ENCODE measurements at regions not wholly inside any gene's neighbourhood (a gene's known extent, or its start where the extent isn't known, plus 50 kb on each side); places are given as distances from the start of the nearest gene placed in this dataset.

- peaks cover 4% of the 10 kb centered on the region for H3K36me3 ChIP-seq (ENCODE audit: control insufficient read depth, insufficient read depth, low read length)
- H3K27me3 ChIP-seq (ENCODE audit: control insufficient read depth, insufficient read depth, low read length, poor library complexity, severe bottlenecking), result no peaks in the 10 kb centered on the region
- WGBS, 2 experiments (ENCODE audit: insufficient coverage in 1 of 2, insufficient read length in 1 of 2), result 90 to 93% methylated on average over 2 to 3 of the region's 3 CpGs
- H3K9ac ChIP-seq (ENCODE audit: extremely low read depth, low read length, poor library complexity, severe bottlenecking), result no peak overlapping the region
- no peak overlapping the region for H3K27ac ChIP-seq (ENCODE audit: low read depth, low read length)
- H3K4me1 ChIP-seq (ENCODE audit: control insufficient read depth, insufficient read depth, low read length), result no peaks in the 10 kb centered on the region
- Mint-ChIP-seq H3K4me1 (no peaks in the 10 kb centered on the region), H3K27me3 (ENCODE audit: insufficient read depth) (no peaks in the 10 kb centered on the region), H3K36me3 (ENCODE audit: low read depth) (peaks cover 3% of the 10 kb centered on the region), H3K9me3 (peaks cover 8% of the 10 kb centered on the region), H3K4me3 (no peak overlapping the region), H3K27ac (no peak overlapping the region)
- H3K9me3 ChIP-seq (ENCODE audit: control insufficient read depth, low read length), result peaks cover 11% of the 10 kb centered on the region
- no peak for DNase-seq
- H3K4me3 ChIP-seq (ENCODE audit: low read length), result no peak overlapping the region
- no peak for TF ChIP-seq CTCF (conservative IDR thresholded peaks at IDR 0.05)
Observed at GRCh38 chr3:118267588-118267987, 767.1 kb downstream of the IGSF11 start.

- no peaks in the 10 kb centered on the region for H3K4me1 ChIP-seq (ENCODE audit: control insufficient read depth, insufficient read depth, low read length)
- peaks cover 11% of the 10 kb centered on the region for H3K9me3 ChIP-seq (ENCODE audit: control insufficient read depth, low read length)
- no peaks in the 10 kb centered on the region for H3K4me1 Mint-ChIP-seq
- H3K27me3 Mint-ChIP-seq (ENCODE audit: insufficient read depth), result no peaks in the 10 kb centered on the region
- H3K27ac ChIP-seq (ENCODE audit: low read depth, low read length), result no peak overlapping the region
- H3K36me3 Mint-ChIP-seq (ENCODE audit: low read depth), result peaks cover 3% of the 10 kb centered on the region
- peaks cover 8% of the 10 kb centered on the region for H3K9me3 Mint-ChIP-seq
- 95% methylated on average over 8 to 38 of the region's 38 CpGs for WGBS, 2 experiments (ENCODE audit: insufficient coverage in 1 of 2, insufficient read length in 1 of 2)
- DNase-seq, result no peak
- no peak for TF ChIP-seq CTCF (conservative IDR thresholded peaks at IDR 0.05)
- no peak overlapping the region for H3K4me3 Mint-ChIP-seq
- H3K36me3 ChIP-seq (ENCODE audit: control insufficient read depth, insufficient read depth, low read length), result peaks cover 4% of the 10 kb centered on the region
- H3K27me3 ChIP-seq (ENCODE audit: control insufficient read depth, insufficient read depth, low read length, poor library complexity, severe bottlenecking), result no peaks in the 10 kb centered on the region
- H3K4me3 ChIP-seq (ENCODE audit: low read length), result no peak overlapping the region
- no peak overlapping the region for H3K9ac ChIP-seq (ENCODE audit: extremely low read depth, low read length, poor library complexity, severe bottlenecking)
- H3K27ac Mint-ChIP-seq, result no peak overlapping the region
Observed at GRCh38 chr3:118269537-118270125, 765.0 kb downstream of the IGSF11 start.

GRCh38 chr3:118272991-118273390 is 761.7 kb downstream of the IGSF11 start:
- H3K27ac Mint-ChIP-seq, result no peak overlapping the region
- peaks cover 3% of the 10 kb centered on the region for H3K36me3 Mint-ChIP-seq (ENCODE audit: low read depth)
- no peak overlapping the region for H3K4me3 Mint-ChIP-seq
- H3K9me3 Mint-ChIP-seq, result peaks cover 8% of the 10 kb centered on the region
- H3K27me3 Mint-ChIP-seq (ENCODE audit: insufficient read depth), result no peaks in the 10 kb centered on the region
- no peak overlapping the region for H3K4me3 ChIP-seq (ENCODE audit: low read length)
- H3K4me1 Mint-ChIP-seq, result no peaks in the 10 kb centered on the region
- H3K9ac ChIP-seq (ENCODE audit: extremely low read depth, low read length, poor library complexity, severe bottlenecking), result no peak overlapping the region
- TF ChIP-seq CTCF (conservative IDR thresholded peaks at IDR 0.05), result no peak
- no peak overlapping the region for H3K27ac ChIP-seq (ENCODE audit: low read depth, low read length)
- H3K36me3 ChIP-seq (ENCODE audit: control insufficient read depth, insufficient read depth, low read length), result no peaks in the 10 kb centered on the region
- WGBS, 2 experiments (ENCODE audit: insufficient coverage in 1 of 2, insufficient read length in 1 of 2), result 98 to 100% methylated on average over 1 to 2 of the region's 2 CpGs
- no peak for DNase-seq
- no peaks in the 10 kb centered on the region for H3K4me1 ChIP-seq (ENCODE audit: control insufficient read depth, insufficient read depth, low read length)
- H3K9me3 ChIP-seq (ENCODE audit: control insufficient read depth, low read length), result no peaks in the 10 kb centered on the region
- H3K27me3 ChIP-seq (ENCODE audit: control insufficient read depth, insufficient read depth, low read length, poor library complexity, severe bottlenecking), result no peaks in the 10 kb centered on the region

Measured in endodermal cell (in vitro differentiated cells).